Lung (tissue), 11 donors: ENCODE measurements at regions not wholly inside any gene's neighbourhood (a gene's known extent, or its start where the extent isn't known, plus 50 kb on each side); places are given as distances from the start of the nearest gene placed in this dataset.

Experiments
- ATAC-seq: fragments of 200-7000 bp; cut with Tn5 transposase; one replicate; pipeline ENCODE4 v1.9.1; 2020; ENCODE audit warnings: moderate number of reproducible peaks; ENCODE audit not compliant: insufficient read depth, low FRiP score
- DNase-seq, 3 donors: peaks; one replicate each; pipeline ENCODE4 v3.0.0-alpha.2; 2013 to 2017
- H3K27ac ChIP-seq, 2 donors: one replicate each; pipeline ENCODE4 v1.5.1; 2013; ENCODE audit warnings: mild to moderate bottlenecking in 2 of 2, moderate library complexity in 2 of 2, control low read depth in 1 of 2, inconsistent platforms in 1 of 2, low read depth in 1 of 2, low read length in 1 of 2
- H3K27me3 ChIP-seq, 3 donors: one replicate each; pipeline ENCODE4 v1.5.1; 2013; ENCODE audit warnings: low read length in 2 of 3; ENCODE audit not compliant: control insufficient read depth in 3 of 3, insufficient read depth in 3 of 3
- H3K36me3 ChIP-seq, 4 donors: one replicate each; pipeline ENCODE4 v1.5.1; 2013; ENCODE audit warnings: low read length in 4 of 4, mild to moderate bottlenecking in 1 of 4, moderate library complexity in 1 of 4; ENCODE audit not compliant: control insufficient read depth in 4 of 4, insufficient read depth in 4 of 4
- H3K4me1 ChIP-seq, 5 donors: one replicate each; pipeline ENCODE4 v1.5.1; 2013; ENCODE audit warnings: low read length in 5 of 5, mild to moderate bottlenecking in 2 of 5, moderate library complexity in 1 of 5; ENCODE audit not compliant: control insufficient read depth in 5 of 5, insufficient read depth in 5 of 5
- H3K4me3 ChIP-seq: one replicate; pipeline ENCODE4 v1.5.1; 2013; ENCODE audit warnings: mild to moderate bottlenecking, control low read depth, moderate library complexity
- H3K9ac ChIP-seq, 2 donors: one replicate each; pipeline ENCODE4 v1.5.1; 2013; ENCODE audit warnings: low read length in 2 of 2, control low read depth in 1 of 2; ENCODE audit not compliant: insufficient read depth in 1 of 2
- H3K9me3 ChIP-seq, 4 donors: one replicate each; pipeline ENCODE4 v1.5.1; 2013; ENCODE audit warnings: low read length in 3 of 4, mild to moderate bottlenecking in 1 of 4, moderate library complexity in 1 of 4; ENCODE audit not compliant: control insufficient read depth in 4 of 4, insufficient read depth in 3 of 4
- CTCF ChIP-seq: IDR thresholded peaks from 2 replicates; pipeline ENCODE4 v1.5.1; 2012; ENCODE audit warnings: mild to moderate bottlenecking; ENCODE audit errors: control extremely low read depth, extremely low read depth
- WGBS, 2 donors: extraction: QIAGEN DNeasy Blood & Tissue Kit; methylation state at CpG; one replicate each; pipeline ENCODE4 v1.1.7; 2013; 5-methylcytosine and 5-hydroxymethylcytosine counted together
- donor health status: control.
- donor health status: control.
- donor health status: Bipolar disorder and iron deficiency.
- donor health status: healthy.
- donor health status: DM: yes; HTN: yes; CAD: no.

GRCh38 chr4:107131295-107131694, 95.2 kb upstream of the DKK2 start:
- Histone ChIP-seq H3K4me3 (no peak overlapping the region), H3K36me3 (no peaks in the 10 kb centered on the region), H3K27me3 (no peaks in the 10 kb centered on the region), H3K4me1 (no peaks in the 10 kb centered on the region), H3K27ac (no peak overlapping the region), H3K9me3 (no peaks in the 10 kb centered on the region), H3K9ac (no peak overlapping the region)
- 85 to 93% methylated on average over 1 of the region's 1 CpG for WGBS, 2 donors
- no peak for DNase-seq
- TF ChIP-seq CTCF, result no peak
- no peak for ATAC-seq

- TF ChIP-seq CTCF, result no peak
- Histone ChIP-seq H3K4me3 (no peak overlapping the region), H3K4me1 (no peaks in the 10 kb centered on the region), H3K36me3 (no peaks in the 10 kb centered on the region), H3K9ac (no peak overlapping the region), H3K27ac (no peak overlapping the region), H3K9me3 (no peaks in the 10 kb centered on the region), H3K27me3 (no peaks in the 10 kb centered on the region)
- ATAC-seq, result no peak
- 54 to 64% methylated on average over 3 of the region's 3 CpGs for WGBS, 2 donors
- no peak for DNase-seq
Measured at GRCh38 chr4:107130157-107130556, 94.0 kb upstream of the DKK2 start.

GRCh38 chr4:107129611-107130010, 93.5 kb upstream of the DKK2 start:
- DNase-seq, result no peak
- no peak overlapping the region for H3K4me3 ChIP-seq

More at GRCh38 chr4:107129611-107130010, 93.5 kb upstream of the DKK2 start:
- no peak overlapping the region for H3K27ac ChIP-seq
- TF ChIP-seq CTCF, result no peak
- no peak for ATAC-seq
- no peak overlapping the region for H3K9ac ChIP-seq
- H3K36me3 ChIP-seq, result no peaks in the 10 kb centered on the region
- WGBS, 2 donors, result 80 to 88% methylated on average over 1 of the region's 1 CpG
- H3K9me3 ChIP-seq, result no peaks in the 10 kb centered on the region
- no peaks in the 10 kb centered on the region for H3K4me1 ChIP-seq
- no peaks in the 10 kb centered on the region for H3K27me3 ChIP-seq
